ENCODE measurements at regions not wholly inside any gene's neighbourhood (a gene's known extent, or its start where the extent isn't known, plus 50 kb on each side); places are given as distances from the start of the nearest gene placed in this dataset.

GRCh38 chr6:105499136-105499870 lies 96.4 kb upstream of the PREP start:
- ChIA-PET POLR2A (no interaction called here), CTCF (interaction anchor here (1.8 kb wide), 1 partner anchor 12 kb away, joined by 4 read pairs; no protein-coding TSS in a partner anchor)
- ATAC-seq (no peak), DNase-seq (no peak)
- H3K9me3 Mint-ChIP-seq (ENCODE audit: insufficient read depth), result no peaks in the 10 kb centered on the region
- H3K27me3 Mint-ChIP-seq (ENCODE audit: low read depth), result peaks cover 10% of the 10 kb centered on the region
- H3K27ac Mint-ChIP-seq, result no peak overlapping the region
- no peaks in the 10 kb centered on the region for H3K36me3 Mint-ChIP-seq (ENCODE audit: low read depth)
- no peaks in the 10 kb centered on the region for H3K4me1 Mint-ChIP-seq (ENCODE audit: low read depth)
- no peak overlapping the region for H3K4me3 Mint-ChIP-seq

- ChIA-PET POLR2A (no interaction called here), CTCF (interaction anchor here (0.9 to 1.8 kb wide), 4 partner anchors 10 to 726 kb away, joined by 3 to 4 read pairs (median 3); no protein-coding TSS in a partner anchor)
- ATAC-seq (no peak), DNase-seq (no peak)
- Mint-ChIP-seq H3K9me3 (ENCODE audit: insufficient read depth) (no peaks in the 10 kb centered on the region), H3K4me3 (no peak overlapping the region), H3K36me3 (ENCODE audit: low read depth) (no peaks in the 10 kb centered on the region), H3K4me1 (ENCODE audit: low read depth) (peaks cover 6% of the 10 kb centered on the region), H3K27me3 (ENCODE audit: low read depth) (peaks cover 8% of the 10 kb centered on the region), H3K27ac (no peak overlapping the region)
Observed at GRCh38 chr6:105497549-105497948, 94.7 kb upstream of the PREP start.

- Mint-ChIP-seq H3K4me3 (no peak overlapping the region), H3K27me3 (ENCODE audit: low read depth) (peaks cover 5% of the 10 kb centered on the region), H3K4me1 (ENCODE audit: low read depth) (peaks cover 6% of the 10 kb centered on the region), H3K27ac (no peak overlapping the region), H3K9me3 (ENCODE audit: insufficient read depth) (no peaks in the 10 kb centered on the region), H3K36me3 (ENCODE audit: low read depth) (no peaks in the 10 kb centered on the region)
- no peak for ATAC-seq
- ChIA-PET CTCF (no interaction called here), POLR2A (no interaction called here)
- no peak for DNase-seq
Observed at GRCh38 chr6:105495515-105495914, 92.6 kb upstream of the PREP start.

GRCh38 chr6:105494688-105495087 lies 91.8 kb upstream of the PREP start:
- Mint-ChIP-seq H3K36me3 (ENCODE audit: low read depth) (no peaks in the 10 kb centered on the region), H3K27me3 (ENCODE audit: low read depth) (peaks cover 5% of the 10 kb centered on the region), H3K27ac (no peak overlapping the region), H3K4me1 (ENCODE audit: low read depth) (peaks cover 6% of the 10 kb centered on the region), H3K9me3 (ENCODE audit: insufficient read depth) (no peaks in the 10 kb centered on the region), H3K4me3 (no peak overlapping the region)
- POLR2A ChIA-PET, result no interaction called here
- DNase-seq (no peak), ATAC-seq (no peak)
- CTCF ChIA-PET, result no interaction called here

GRCh38 chr6:105493736-105494135 lies 90.9 kb upstream of the PREP start:
- ChIA-PET CTCF (interaction anchor here (0.6 to 0.9 kb wide), 2 partner anchors 35 to 40 kb away, joined by 3 read pairs; no protein-coding TSS in a partner anchor), POLR2A (interaction anchor here (0.6 kb wide), 1 partner anchor 404 kb away, joined by 3 read pairs; no protein-coding TSS in a partner anchor)
- no peak overlapping the region for H3K4me3 Mint-ChIP-seq
- no peaks in the 10 kb centered on the region for H3K36me3 Mint-ChIP-seq (ENCODE audit: low read depth)
- no peak for ATAC-seq
- no peak for DNase-seq
- H3K4me1 Mint-ChIP-seq (ENCODE audit: low read depth), result peaks cover 9% of the 10 kb centered on the region
- no peak overlapping the region for H3K27ac Mint-ChIP-seq
- no peaks in the 10 kb centered on the region for H3K9me3 Mint-ChIP-seq (ENCODE audit: insufficient read depth)
- peaks cover 4% of the 10 kb centered on the region for H3K27me3 Mint-ChIP-seq (ENCODE audit: low read depth)

- Mint-ChIP-seq H3K27me3 (ENCODE audit: low read depth) (peaks cover 2% of the 10 kb centered on the region), H3K27ac (peak overlapping the region; percentile 11), H3K4me1 (ENCODE audit: low read depth) (peaks cover 12% of the 10 kb centered on the region), H3K9me3 (ENCODE audit: insufficient read depth) (no peaks in the 10 kb centered on the region), H3K36me3 (ENCODE audit: low read depth) (no peaks in the 10 kb centered on the region), H3K4me3 (no peak overlapping the region)
- POLR2A ChIA-PET, result interaction anchor here (0.6 kb wide), 1 partner anchor 403 kb away, joined by 3 read pairs; no protein-coding TSS in a partner anchor
- ATAC-seq (no peak), DNase-seq (no peak)
- CTCF ChIA-PET, result interaction anchor here (0.6 to 1.2 kb wide), 3 partner anchors 26 to 40 kb away, joined by 3 read pairs; no protein-coding TSS in a partner anchor
Observed at GRCh38 chr6:105492706-105493673, 90.1 kb upstream of the PREP start.

- POLR2A ChIA-PET, result no interaction called here
- Mint-ChIP-seq H3K36me3 (ENCODE audit: low read depth) (peaks cover 2% of the 10 kb centered on the region), H3K4me3 (no peak overlapping the region), H3K9me3 (ENCODE audit: insufficient read depth) (no peaks in the 10 kb centered on the region), H3K27me3 (ENCODE audit: low read depth) (peaks cover 4% of the 10 kb centered on the region), H3K27ac (no peak overlapping the region), H3K4me1 (ENCODE audit: low read depth) (peaks cover 36% of the 10 kb centered on the region)
- ATAC-seq (no peak), DNase-seq (no peak)
- CTCF ChIA-PET, result interaction anchor here (1.0 to 1.1 kb wide), 2 partner anchors 225 to 734 kb away, joined by 3 to 4 read pairs; no protein-coding TSS in a partner anchor
Observed at GRCh38 chr6:105489216-105489530, 86.3 kb upstream of the PREP start.

GRCh38 chr6:105488516-105489215 lies 85.8 kb upstream of the PREP start:
- no peaks in the 10 kb centered on the region for H3K9me3 Mint-ChIP-seq (ENCODE audit: insufficient read depth)
- peaks cover 39% of the 10 kb centered on the region for H3K4me1 Mint-ChIP-seq (ENCODE audit: low read depth)
- ChIA-PET CTCF (interaction anchor here (1.0 to 1.8 kb wide), 4 partner anchors 10 to 734 kb away, joined by 3 to 4 read pairs (median 4); no protein-coding TSS in a partner anchor), POLR2A (no interaction called here)
- peaks cover 4% of the 10 kb centered on the region for H3K27me3 Mint-ChIP-seq (ENCODE audit: low read depth)
- no peak overlapping the region for H3K27ac Mint-ChIP-seq
- ATAC-seq (no peak), DNase-seq (no peak)
- peaks cover 2% of the 10 kb centered on the region for H3K36me3 Mint-ChIP-seq (ENCODE audit: low read depth)
- H3K4me3 Mint-ChIP-seq, result no peak overlapping the region

- Mint-ChIP-seq H3K27me3 (ENCODE audit: low read depth) (peaks cover 2% of the 10 kb centered on the region), H3K9me3 (ENCODE audit: insufficient read depth) (no peaks in the 10 kb centered on the region), H3K4me1 (ENCODE audit: low read depth) (peaks cover 43% of the 10 kb centered on the region), H3K36me3 (ENCODE audit: low read depth) (peaks cover 2% of the 10 kb centered on the region), H3K4me3 (no peak overlapping the region), H3K27ac (no peak overlapping the region)
- DNase-seq (no peak), ATAC-seq (no peak)
- ChIA-PET POLR2A (no interaction called here), CTCF (interaction anchor here (1.0 to 1.8 kb wide), 6 partner anchors 11 to 603 kb away, joined by 3 to 4 read pairs (median 3); no protein-coding TSS in a partner anchor)
Observed at GRCh38 chr6:105487040-105487790, 84.3 kb upstream of the PREP start.

- no peaks in the 10 kb centered on the region for H3K9me3 Mint-ChIP-seq (ENCODE audit: insufficient read depth)
- peaks cover 2% of the 10 kb centered on the region for H3K27me3 Mint-ChIP-seq (ENCODE audit: low read depth)
- POLR2A ChIA-PET, result no interaction called here
Observed at GRCh38 chr6:105485456-105485855, 82.6 kb upstream of the PREP start.

More at GRCh38 chr6:105485456-105485855, 82.6 kb upstream of the PREP start:
- Mint-ChIP-seq H3K27ac (peak overlapping the region; percentile 27), H3K36me3 (ENCODE audit: low read depth) (peaks cover 2% of the 10 kb centered on the region), H3K4me1 (ENCODE audit: low read depth) (peaks cover 49% of the 10 kb centered on the region), H3K4me3 (no peak overlapping the region)
- CTCF ChIA-PET, result interaction anchor here (0.9 to 3.3 kb wide), 9 partner anchors 12 to 795 kb away, joined by 3 to 29 read pairs (median 5); partner anchors contain the start of gene PRDM1
- ATAC-seq, result no peak
- DNase-seq, result no peak

All from activated CD8-positive, alpha-beta T cell treated with anti-CD3 and anti-CD28 coated beads, Interleukin-2, amount 10 ng/mL, durations not matched to agents 7 days and 5 days (primary cell).